CD14-positive monocyte (primary cell): ENCODE measurements at regions not wholly inside any gene's neighbourhood (a gene's known extent, or its start where the extent isn't known, plus 50 kb on each side); places are given as distances from the start of the nearest gene placed in this dataset.

Experiments used
- DNase-seq, 3 donors: peaks; one replicate each; pipeline ENCODE4 v3.0.0-alpha.2; 2011 to 2022
- H2AFZ ChIP-seq: 2 replicates; pipeline ENCODE4 v1.6.0; 2012; ENCODE audit warnings: mild to moderate bottlenecking, low read depth, low read length, inconsistent platforms; ENCODE audit not compliant: insufficient read depth, poor library complexity, severe bottlenecking
- H3K27ac ChIP-seq, 2 donors: 1 replicate in 1 of 2; 2 replicates in 1 of 2; pipeline ENCODE4 v1.5.1; 2012 to 2013; ENCODE audit warnings: low read length in 2 of 2, control low read depth in 1 of 2, inconsistent platforms in 1 of 2, low read depth in 1 of 2, mild to moderate bottlenecking in 1 of 2
- H3K27me3 ChIP-seq, 2 donors: one replicate each; pipeline versions ENCODE4 v1.6.0 to v1.6.1; 2011 to 2013; ENCODE audit warnings: low read length in 2 of 2; ENCODE audit not compliant: control insufficient read depth in 2 of 2, insufficient read depth in 2 of 2
- H3K36me3 ChIP-seq, 2 donors: replicated peaks in 1 of 2; 1 replicate in 1 of 2; 2 replicates in 1 of 2; pipeline versions ENCODE4 v1.5.1 to v1.6.1; 2012 to 2013; ENCODE audit warnings: low read length in 2 of 2, control low read depth in 1 of 2, inconsistent platforms in 1 of 2, mild to moderate bottlenecking in 1 of 2; ENCODE audit not compliant: insufficient read depth in 2 of 2, control insufficient read depth in 1 of 2
- H3K4me1 ChIP-seq, 2 donors: 1 replicate in 1 of 2; 2 replicates in 1 of 2; pipeline versions ENCODE4 v1.5.1 to v1.6.1; 2012 to 2013; ENCODE audit warnings: low read length in 2 of 2, control low read depth in 1 of 2, inconsistent platforms in 1 of 2, mild to moderate bottlenecking in 1 of 2, moderate library complexity in 1 of 2; ENCODE audit not compliant: insufficient read depth in 2 of 2, control insufficient read depth in 1 of 2
- H3K4me2 ChIP-seq: replicated peaks from 2 replicates; pipeline ENCODE3; 2012; ENCODE audit warnings: low read length, moderate library complexity, mild to moderate bottlenecking; ENCODE audit not compliant: poor library complexity, severe bottlenecking; ENCODE audit errors: extremely low read depth
- H3K4me3 ChIP-seq, 3 experiments: fragments of 200-600 bp in 1 of 3; sonication (generic) in 1 of 3; replicated peaks in 1 of 3; 1 replicate in 2 of 3; 2 replicates in 1 of 3; pipeline ENCODE4 v1.5.1; 2011 to 2013; ENCODE audit warnings: low read length in 3 of 3, mild to moderate bottlenecking in 3 of 3, control low read depth in 2 of 3, low read depth in 2 of 3, inconsistent platforms in 1 of 3, moderate library complexity in 1 of 3
- H3K79me2 ChIP-seq: 2 replicates; pipeline ENCODE4 v1.6.0; 2012; ENCODE audit warnings: mild to moderate bottlenecking, control low read depth, inconsistent platforms, low read length, moderate library complexity; ENCODE audit not compliant: insufficient read depth
- H3K9ac ChIP-seq: 2 replicates; pipeline ENCODE4 v1.6.0; 2017; ENCODE audit warnings: low read length, mild to moderate bottlenecking; ENCODE audit not compliant: insufficient read depth, poor library complexity, severe bottlenecking
- H3K9me3 ChIP-seq, 2 donors: replicated peaks in 1 of 2; 1 replicate in 1 of 2; 2 replicates in 1 of 2; pipeline versions ENCODE4 v1.5.1 to v1.6.1; 2012 to 2013; ENCODE audit warnings: low read length in 2 of 2, control low read depth in 1 of 2; ENCODE audit not compliant: control insufficient read depth in 1 of 2, insufficient read depth in 1 of 2
- H4K20me1 ChIP-seq: 2 replicates; pipeline ENCODE4 v1.6.0; 2012; ENCODE audit warnings: mild to moderate bottlenecking, low read length, control low read depth, moderate library complexity; ENCODE audit not compliant: insufficient read depth
- H3K27ac Mint-ChIP-seq, 7 donors: one replicate each; pipeline ENCODE4 v1.8.0; 2020; ENCODE audit warnings: mild to moderate bottlenecking in 7 of 7, mixed read lengths in 7 of 7, moderate library complexity in 6 of 7, inconsistent platforms in 2 of 7
- H3K27me3 Mint-ChIP-seq, 3 donors: one replicate each; pipeline ENCODE4 v1.8.0; 2021 to 2022; ENCODE audit warnings: low read depth in 3 of 3, mild to moderate bottlenecking in 3 of 3, mixed read lengths in 3 of 3, moderate library complexity in 3 of 3, inconsistent platforms in 1 of 3
- H3K36me3 Mint-ChIP-seq, 2 donors: one replicate each; pipeline ENCODE4 v1.8.0; 2020; ENCODE audit warnings: mixed read lengths in 2 of 2, inconsistent platforms in 1 of 2, mild to moderate bottlenecking in 1 of 2
- H3K4me1 Mint-ChIP-seq: one replicate; pipeline ENCODE4 v1.8.0; 2020; ENCODE audit warnings: mild to moderate bottlenecking, mixed read lengths
- H3K4me3 Mint-ChIP-seq, 2 donors: one replicate each; pipeline ENCODE4 v1.8.0; 2020; ENCODE audit warnings: mild to moderate bottlenecking in 2 of 2, mixed read lengths in 2 of 2, moderate library complexity in 1 of 2
- H3K9me3 Mint-ChIP-seq, 7 donors: one replicate each; pipeline ENCODE4 v1.8.0; 2020 to 2022; ENCODE audit warnings: mixed read lengths in 7 of 7, mild to moderate bottlenecking in 6 of 7, moderate library complexity in 6 of 7, inconsistent platforms in 2 of 7
- CTCF ChIP-seq: fragments of 200-600 bp; IDR thresholded peaks from one replicate; pipeline ENCODE4 v1.8.0; 2022; ENCODE audit warnings: antibody characterized with exemption, mild to moderate bottlenecking
- WGBS: methylation state at CpG from one replicate; pipeline ENCODE4 v1.1.5; 2013; ENCODE audit warnings: missing lambda C conversion rate; ENCODE audit not compliant: insufficient coverage; 5-methylcytosine and 5-hydroxymethylcytosine counted together
- intact Hi-C, 2 donors: fragments of 100-400 bp; cut with micrococcal nuclease; formaldehyde crosslinking; loops; one replicate each; pipeline versions ENCODE4 v1.15.0 to v1.15.1; 2023

GRCh38 chr15:35616498-35617271 is 70.7 kb upstream of the DPH6 start:
- whole genome bisulfite sequencing: no CpG with 5 or more reads among the region's 1 CpG
- Histone ChIP-seq H3K27ac (no peak overlapping the region), H2AFZ (no peak overlapping the region), H3K4me3 (no peak overlapping the region), H3K79me2 (no peaks in the 10 kb centered on the region), H3K27me3 (no peaks in the 10 kb centered on the region), H3K4me1 (peaks cover 16 to 18% of the 10 kb centered on the region in 2 donors), H3K9me3 (no peaks in the 10 kb centered on the region), H3K4me2 (no peak overlapping the region), H4K20me1 (no peaks in the 10 kb centered on the region), H3K36me3 (no peaks in the 10 kb centered on the region), H3K9ac (no peak overlapping the region)
- no peaks in the 10 kb centered on the region for H3K36me3 Mint-ChIP-seq
- no peaks in the 10 kb centered on the region for H3K27me3 Mint-ChIP-seq
- peaks cover 21% of the 10 kb centered on the region for H3K4me1 Mint-ChIP-seq
- no peak for DNase-seq
- intact Hi-C loops: no loop called here
- no peak overlapping the region for H3K4me3 Mint-ChIP-seq
- TF ChIP-seq CTCF: no peak
- no peak overlapping the region for H3K27ac Mint-ChIP-seq
- H3K9me3 Mint-ChIP-seq: peaks cover 0 to 3% (median 0%) of the 10 kb centered on the region in 7 donors

DNA sequence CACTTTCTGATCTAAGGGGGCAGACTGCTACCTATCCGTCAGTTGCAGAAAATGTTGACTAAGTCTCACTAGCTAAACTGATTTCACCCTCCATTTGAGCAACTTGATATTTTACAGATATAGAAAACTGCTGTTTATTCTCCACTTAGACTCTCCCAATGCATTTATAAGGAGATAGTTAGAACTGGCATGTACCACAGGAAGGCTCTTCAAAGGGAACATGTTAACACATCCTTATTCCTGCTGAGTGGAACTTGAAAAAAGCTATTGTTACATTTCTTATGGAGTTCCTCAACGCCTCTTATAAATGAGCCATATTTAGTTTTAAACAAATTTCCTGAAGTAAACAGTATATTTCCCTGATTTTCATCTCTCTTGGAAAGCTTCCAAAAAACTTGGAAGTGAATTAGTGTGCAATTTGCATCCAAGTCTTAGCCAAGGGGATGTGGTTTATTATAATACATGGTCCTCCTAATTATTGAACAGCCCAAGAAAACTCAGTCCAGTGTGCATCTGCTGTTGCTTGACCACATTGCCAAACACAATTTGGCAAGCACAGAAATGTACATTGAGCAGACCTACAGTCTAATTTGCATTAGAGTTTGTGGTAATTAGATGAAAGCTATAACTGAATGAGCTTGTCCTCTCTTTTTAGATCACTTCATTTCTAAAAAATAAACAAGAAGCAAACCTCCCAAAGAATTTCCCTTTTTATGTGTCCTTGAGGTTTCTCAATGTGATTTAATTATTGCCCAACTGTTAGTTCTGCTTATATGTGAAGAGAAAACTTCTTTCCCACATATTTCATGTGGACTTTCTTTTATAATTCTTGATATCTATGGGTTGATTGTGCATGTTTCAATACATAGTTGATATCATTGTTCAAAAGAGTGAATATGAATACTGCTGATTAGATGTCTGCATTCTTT is 72.6 kb upstream of the DPH6 start:
- no peak overlapping the region for H3K9ac ChIP-seq
- DNase-seq: peak in 2 of 3 donors; percentile 25 to 31
- peak overlapping the region in 1 of 2 donors; percentile 47 for H3K27ac ChIP-seq
- H2AFZ ChIP-seq: no peak overlapping the region
- H3K36me3 ChIP-seq: no peaks in the 10 kb centered on the region
- peak overlapping the region; percentile 29 for H3K4me2 ChIP-seq
- Mint-ChIP-seq H3K9me3 (peaks cover 0 to 3% (median 0%) of the 10 kb centered on the region in 7 donors), H3K27ac (peak overlapping the region in 1 of 7 donors; percentile 76), H3K4me1 (peaks cover 18% of the 10 kb centered on the region), H3K4me3 (peak overlapping the region in 1 of 2 donors; percentile 21), H3K27me3 (no peaks in the 10 kb centered on the region), H3K36me3 (no peaks in the 10 kb centered on the region)
- TF ChIP-seq CTCF: no peak
- peak overlapping the region in 1 of 3 experiments; percentile 2 for H3K4me3 ChIP-seq
- H3K4me1 ChIP-seq: peaks cover 16 to 18% of the 10 kb centered on the region in 2 donors
- H3K9me3 ChIP-seq: no peaks in the 10 kb centered on the region
- intact Hi-C loops: no loop called here
- no peaks in the 10 kb centered on the region for H3K79me2 ChIP-seq
- no peaks in the 10 kb centered on the region for H3K27me3 ChIP-seq
- H4K20me1 ChIP-seq: no peaks in the 10 kb centered on the region
- WGBS: no CpG with 5 or more reads among the region's 2 CpGs
